ENCODE measurements at regions not wholly inside any gene's neighbourhood (a gene's known extent, or its start where the extent isn't known, plus 50 kb on each side); places are given as distances from the start of the nearest gene placed in this dataset.
A peak's percentile ranks its signal among the peaks of the same experiment; 100 is the strongest.
"Not testable (repeated sequence)": the region's sequence is repeated elsewhere in the genome, so short reads cannot be mapped to it uniquely, and the experiment has no call there.

DNA sequence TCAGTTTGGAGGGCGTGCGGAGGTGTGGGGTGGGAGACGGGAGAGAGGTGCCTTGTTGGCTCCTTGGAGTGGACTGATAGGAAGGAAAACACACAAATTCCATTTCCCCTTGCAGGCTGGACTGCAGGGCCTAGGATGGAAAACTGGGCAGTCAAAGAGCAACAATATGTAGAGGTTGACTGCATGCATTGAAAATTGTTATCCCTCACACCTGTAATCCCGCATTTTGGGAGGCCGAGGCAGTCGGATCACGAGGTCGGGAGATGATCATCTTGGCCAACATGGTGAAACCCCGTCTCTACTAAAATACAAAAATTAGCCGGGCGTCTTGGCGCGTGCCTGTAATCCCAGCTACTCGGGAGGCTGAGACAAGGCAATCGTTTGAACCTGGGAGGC is 128.2 kb downstream of the PPIAL4G start:
- no peak for DNase-seq

DNA sequence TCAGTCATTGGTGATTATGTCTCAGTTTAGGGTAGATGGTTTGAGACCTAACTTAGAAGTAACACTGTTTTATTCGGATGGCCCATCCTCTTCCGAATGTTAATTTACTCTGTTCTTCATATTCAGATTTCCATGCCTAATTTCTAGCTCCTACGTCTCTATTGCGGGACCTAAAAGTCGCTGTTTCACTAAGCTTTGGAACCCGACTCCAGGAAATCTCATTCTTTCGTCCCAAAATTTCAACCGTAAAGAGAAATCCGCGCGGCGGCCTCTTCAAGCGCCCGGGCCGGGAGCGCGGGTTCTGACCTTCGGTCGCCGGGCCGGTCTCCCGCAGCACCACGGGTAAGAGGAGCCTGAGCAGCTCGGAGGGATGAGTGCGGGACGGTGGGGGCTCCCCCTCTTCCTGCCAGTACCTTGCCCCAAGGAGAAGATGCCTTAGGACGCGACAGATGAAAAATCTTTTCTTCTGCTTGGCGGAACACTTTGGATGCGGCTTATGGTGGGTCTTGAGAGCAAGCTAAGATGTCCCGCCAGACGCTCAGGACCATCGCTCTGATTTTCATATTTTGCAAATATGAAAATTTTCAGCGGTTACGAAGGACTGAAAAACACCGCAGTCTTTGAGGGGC is 128.7 kb downstream of the PPIAL4G start:
- no peak for DNase-seq

DNA sequence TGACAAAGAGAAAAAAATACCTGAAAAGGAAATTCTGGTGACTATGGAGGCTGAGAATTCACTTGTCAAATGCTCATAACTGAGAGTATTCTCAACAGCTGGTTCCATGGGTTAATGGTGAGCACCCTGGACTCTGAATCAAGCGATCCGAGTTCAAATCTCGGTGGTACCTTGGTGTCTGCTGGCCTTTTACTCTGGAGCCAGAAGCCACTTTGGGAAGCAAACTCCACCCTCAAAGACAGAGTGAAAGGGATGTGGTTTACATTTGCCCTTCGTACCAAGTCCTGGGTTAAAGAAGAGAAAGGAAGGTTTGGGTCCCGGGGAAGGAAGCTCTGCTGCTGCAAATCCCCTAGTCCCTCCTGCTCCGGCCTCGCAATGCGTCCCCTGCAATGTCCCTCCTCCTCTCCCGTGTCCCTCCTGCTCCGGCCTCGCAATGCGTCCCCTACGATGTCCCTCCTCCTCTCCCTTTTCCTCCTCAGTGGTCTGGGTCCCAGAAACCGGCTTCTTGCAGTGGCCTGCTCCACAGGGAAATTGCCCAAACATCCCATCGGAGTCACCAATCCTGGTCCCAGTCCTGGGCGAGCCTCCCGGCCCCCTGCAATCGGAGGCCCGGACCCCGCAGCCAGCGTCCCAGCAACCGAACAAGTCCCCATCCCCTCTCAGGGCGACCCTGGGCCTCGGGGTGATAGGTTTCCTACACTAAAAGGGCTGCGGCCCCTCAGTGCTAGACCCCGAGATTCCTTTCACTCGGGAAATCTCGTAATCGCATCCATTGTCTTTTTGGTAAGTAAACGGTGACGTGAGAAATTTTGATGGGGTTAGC is 129.4 kb downstream of the PPIAL4G start:
- DNase-seq, result peak in 1 of 2 donors; percentile 22

DNA sequence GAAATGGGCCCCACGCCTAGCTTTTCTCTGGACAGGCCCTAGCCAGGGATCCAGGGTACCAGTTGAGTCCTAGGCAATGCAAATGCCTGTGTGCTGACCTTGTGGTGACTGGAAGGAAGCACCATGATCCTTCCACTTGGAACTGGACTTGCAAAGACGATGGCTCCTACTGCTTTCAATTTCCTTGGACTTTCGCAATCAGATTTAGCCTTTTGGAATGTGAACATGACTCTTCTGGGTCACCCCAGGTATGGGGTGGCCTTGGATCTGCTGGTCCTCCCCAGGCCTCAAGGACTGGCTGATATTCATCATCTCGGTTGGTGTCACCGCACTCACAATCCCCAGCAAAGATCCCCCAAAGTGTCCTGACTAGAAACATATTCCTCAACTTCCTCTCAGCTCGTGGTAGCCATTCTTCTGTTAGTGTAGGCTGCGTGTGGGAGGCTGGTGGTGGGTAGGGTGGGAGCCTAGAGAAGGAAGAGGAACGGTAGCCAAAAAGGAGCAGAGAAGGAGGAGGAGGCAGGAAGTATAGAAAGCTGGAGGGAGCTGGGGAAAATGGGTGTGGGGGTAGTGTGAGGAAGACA is 130.5 kb downstream of the PPIAL4G start:
- DNase-seq, result no peak

DNA sequence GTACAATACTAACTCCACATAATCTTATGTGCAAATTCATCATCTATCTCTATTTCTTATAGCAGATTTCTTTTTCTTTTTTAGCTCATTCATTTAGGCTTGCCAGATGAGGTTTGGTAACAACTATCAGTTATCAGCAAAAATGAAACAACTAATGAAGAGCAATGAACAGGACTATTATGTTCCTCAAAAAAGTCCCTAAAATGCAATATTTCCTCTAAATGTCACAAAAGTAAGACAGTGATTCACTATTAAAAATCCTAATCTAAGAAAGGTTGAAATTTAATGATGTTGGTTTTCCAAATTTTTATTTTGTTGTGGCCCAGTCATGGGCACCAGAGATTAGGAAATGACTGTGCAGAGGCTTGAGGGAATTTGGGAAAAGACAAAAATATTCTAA is 135.3 kb downstream of the PPIAL4G start:
- no peak for DNase-seq

DNA sequence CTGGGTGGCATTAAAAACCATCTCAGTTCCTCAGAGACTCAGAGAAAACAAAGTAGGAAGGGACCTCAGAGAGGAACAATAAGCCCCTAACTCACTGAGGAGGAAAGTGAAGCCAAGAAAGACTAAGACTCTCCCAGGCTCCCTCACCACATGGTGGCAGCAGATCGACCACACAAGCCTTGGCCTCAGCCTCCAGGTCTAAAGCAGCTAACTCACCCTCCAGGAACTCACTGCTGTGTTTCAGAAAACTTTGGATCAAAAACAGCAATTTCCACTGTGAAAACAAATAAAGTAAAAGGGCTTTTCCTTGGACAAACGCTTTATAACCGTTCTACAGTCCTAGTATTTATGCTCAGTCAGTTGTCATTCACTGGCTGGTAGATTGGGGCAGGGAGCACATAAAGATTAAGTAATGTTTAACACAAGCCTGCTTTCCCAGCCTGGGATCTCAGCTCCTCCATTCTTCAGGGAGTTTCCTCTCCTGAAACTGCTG is 137.4 kb downstream of the PPIAL4G start:
- DNase-seq, result peak; percentile 20 to 32

DNA sequence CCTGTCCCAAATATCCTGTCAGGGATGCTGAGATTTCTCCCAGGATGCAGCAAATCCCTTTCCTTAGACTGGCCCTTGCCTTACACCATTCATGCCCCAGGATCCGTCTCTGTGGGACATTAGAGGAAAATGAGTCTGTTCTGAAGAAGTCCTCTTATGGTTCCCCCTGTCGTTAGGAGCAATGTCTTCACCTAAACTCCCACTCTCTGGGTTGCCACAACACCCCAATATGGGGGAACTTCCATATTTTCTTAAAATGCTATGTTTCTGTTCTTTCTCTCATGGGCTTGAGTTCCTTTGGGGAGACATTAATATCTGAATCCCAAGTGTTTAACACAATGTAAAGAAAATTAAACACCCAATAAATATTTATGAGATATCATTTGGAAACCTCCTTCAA is 138.5 kb downstream of the PPIAL4G start:
- not testable (repeated sequence) for DNase-seq

DNA sequence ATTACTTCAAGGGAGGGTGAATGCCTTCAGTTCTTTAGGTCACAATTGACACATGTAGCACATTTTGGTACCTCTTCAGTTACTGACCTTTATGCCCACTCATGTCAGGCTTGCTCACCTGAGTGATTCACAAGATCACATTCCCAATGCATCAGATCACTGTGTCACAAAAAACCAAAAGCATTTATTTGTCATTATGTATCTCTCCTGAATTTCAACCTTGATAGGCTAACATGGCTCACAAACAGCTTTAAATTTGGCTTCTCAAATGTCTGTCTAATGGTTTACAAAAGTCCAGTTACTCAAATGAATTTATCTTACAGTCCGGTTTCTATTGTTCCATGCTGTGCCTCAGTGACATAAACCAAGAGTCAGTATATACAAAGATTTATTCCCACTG is 141.4 kb downstream of the PPIAL4G start:
- DNase-seq, result not testable (repeated sequence)

DNA sequence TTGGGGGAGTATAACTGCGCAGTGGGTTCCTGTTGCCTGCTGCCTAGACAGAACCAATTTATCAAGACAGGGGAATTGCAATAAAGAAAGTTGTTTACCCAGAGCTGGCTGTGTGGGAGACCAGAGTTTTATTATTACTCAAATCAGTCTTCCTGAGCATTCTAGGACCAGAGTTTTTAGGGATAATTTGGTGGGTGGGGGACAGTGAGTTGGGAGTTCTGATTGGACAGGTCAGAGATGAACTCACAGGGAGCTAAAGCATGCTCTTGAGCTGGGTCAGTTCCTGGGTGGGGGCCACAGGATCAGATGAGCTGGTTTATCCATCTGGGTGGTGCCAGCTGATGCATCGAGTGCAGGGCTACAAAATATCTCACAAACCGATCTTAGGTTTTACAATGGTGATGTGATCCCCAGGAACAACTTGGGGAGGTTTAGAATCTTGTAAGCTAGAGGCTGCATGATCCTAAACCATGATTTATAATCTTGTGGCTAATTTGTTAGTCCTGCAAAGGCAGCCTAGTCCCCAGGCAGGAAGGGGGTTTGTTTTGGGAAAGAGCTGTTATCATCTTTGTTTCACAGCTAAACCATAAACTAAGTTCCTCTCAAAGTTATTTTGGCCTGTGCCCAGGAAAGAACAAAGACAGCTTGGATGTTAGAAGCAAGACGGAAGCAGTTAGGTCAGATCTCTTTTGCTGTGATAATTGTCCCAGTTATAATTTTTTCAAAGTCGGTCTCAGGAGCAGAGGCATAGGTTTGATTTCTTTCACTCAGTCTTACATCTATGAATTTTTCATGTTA is 146.8 kb downstream of the PPIAL4G start:
- DNase-seq, result not testable (repeated sequence)

DNA sequence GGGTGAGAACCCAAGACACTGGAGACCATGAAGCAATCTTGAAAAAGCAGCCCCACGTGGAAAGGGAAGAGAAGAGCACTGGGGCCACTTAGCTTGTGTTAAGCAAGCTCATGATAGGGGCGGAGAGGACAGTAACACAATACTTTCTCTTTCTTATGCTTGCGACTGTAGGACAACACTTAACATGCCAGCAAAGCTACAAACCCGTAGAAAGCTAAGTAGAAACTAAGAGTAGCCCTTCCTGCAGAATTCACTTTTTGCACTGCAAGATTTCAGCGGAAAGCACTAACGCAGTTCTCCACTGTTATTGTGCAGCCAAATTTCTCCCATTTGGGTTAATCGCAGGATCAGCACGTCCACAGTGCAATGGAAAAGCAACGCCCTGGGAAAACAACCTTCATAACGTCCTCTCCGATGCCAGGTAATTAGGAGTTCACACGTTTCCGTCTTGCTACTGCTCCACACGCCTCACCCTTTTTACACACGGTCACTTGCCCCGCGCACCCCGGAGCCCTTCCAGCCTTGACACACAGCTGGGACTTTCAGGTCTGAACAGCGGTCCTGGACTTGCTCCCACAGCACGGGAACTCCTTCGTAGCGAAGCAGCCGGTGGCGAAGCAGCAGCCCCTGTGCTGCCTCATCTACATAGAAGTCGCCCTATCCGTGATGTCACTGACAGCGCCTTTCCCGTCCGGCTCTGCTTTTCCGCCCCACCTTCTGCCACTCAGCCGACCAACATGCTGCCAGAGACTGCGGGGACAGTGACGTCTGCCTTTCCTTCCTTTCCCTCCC is 148.6 kb downstream of the PPIAL4G start:
- peak; percentile 80 to 81 for DNase-seq

DNA sequence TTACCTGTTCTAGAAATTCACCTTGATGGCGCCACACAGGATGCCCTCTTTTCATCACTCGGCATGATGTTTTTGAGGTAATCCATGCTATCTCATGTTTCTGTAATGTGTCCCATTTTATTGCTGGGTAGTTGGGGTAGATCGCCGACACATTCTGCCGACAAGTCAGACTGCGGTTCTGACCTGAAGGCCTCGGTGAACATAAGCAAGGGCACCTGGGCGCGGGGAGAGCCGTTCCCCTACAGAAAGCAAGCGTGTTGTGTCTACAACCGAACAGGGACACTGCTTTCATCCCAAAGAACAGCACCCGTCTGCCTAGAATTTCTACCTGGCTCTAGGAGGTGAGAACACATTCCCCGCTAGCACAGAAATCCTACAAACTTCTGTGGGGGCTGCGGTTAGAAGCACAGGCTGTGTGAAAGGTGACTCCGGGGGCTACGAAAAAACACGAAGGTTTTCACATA is 149.2 kb downstream of the PPIAL4G start:
- peak in 1 of 2 donors; percentile 35 for DNase-seq

DNA sequence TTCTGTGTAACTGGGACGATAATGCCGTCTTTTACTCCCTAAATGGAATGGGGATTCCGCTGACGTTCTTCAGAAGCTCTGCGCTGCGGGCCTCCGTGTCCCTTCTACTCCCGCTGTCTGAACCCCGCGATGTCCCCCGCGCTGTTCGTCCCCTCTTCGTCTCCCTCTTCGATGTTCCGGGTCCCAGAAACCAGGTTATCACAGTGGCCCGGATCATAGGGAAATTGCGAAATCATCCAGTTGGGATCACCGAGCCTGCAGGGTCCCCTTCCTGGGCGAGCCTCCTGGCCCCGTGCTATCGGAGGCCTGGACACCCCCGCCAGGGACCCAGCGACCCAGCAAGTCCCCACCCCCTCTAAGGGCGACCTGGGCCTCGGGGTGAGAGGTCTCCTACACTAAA is 154.2 kb downstream of the PPIAL4G start:
- DNase-seq, result no peak

DNA sequence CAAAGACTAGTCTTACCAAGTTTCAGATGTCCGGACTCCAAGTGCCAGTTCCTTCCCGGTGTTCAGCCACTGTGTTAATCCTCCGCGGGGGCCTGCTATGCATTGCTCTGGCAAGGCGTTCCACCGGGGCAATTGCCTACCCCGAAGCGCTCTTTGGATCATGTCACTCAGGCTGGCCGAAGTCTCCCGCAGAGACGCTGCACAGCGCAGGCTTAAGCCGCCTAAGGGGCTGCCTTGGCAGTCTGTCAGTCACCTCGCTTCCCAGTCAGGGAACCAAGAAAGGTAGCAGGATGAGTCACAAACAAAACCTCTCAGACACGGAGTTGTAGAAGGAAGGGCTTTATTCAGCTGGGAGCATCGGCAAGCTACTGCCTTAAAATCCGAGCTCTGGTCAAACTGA is 158.1 kb downstream of the PPIAL4G start:
- DNase-seq, result not testable (repeated sequence)

DNA sequence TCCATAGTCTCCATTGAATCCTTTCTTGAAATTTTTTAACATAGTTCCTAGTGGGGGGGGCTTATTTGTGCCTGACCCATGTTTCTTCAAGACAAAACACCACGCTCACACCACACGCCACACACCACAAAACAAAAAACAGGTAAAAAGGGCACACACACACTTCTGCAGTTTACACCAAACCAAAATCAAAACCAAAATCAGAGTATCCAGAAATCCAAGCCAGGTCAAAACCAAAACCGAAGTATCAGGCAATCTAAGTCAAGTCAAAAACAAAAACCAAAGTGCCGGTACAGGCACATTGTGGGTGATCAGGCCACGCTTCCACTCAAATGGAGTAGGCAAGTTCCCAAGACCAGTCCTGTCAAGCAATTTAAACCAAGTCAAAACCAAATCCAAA is 158.6 kb downstream of the PPIAL4G start:
- not testable (repeated sequence) for DNase-seq

DNA sequence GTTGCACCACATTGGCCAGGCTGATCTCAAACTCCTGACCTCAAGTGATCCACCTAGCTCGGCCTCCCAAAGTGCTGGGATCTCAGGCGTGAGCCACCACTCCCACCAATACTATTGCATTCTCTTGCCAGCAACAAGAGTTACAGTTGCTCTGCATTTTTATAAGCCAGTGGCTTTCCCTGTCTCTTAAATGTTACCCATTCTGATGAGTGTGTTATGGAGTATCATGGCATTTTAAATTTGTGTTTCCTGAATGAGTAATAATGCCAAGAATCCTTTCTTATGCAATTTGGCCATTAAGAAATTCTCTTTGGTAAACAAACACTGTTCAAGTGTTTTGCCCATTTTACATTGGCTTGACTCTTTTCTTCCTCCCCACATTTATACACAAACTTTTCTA is 163.0 kb downstream of the PPIAL4G start:
- DNase-seq, result not testable (repeated sequence)

DNA sequence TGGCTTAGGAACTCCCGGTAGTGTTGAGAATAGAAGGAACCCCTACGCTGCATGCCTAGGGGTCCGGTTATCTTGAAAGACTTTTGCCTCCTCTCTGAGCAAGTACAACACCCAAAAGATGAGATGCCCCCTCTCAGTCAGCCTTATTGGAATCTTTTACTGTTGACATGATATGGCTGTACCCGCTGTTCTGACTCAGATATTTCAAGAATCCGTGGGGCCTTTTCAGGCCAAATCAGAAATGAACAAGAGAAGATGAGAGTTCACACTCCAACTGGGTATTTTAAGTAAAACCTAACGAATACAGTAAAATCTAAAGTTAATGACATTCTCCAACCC is 164.2 kb downstream of the PPIAL4G start:
- DNase-seq, result no peak

DNA sequence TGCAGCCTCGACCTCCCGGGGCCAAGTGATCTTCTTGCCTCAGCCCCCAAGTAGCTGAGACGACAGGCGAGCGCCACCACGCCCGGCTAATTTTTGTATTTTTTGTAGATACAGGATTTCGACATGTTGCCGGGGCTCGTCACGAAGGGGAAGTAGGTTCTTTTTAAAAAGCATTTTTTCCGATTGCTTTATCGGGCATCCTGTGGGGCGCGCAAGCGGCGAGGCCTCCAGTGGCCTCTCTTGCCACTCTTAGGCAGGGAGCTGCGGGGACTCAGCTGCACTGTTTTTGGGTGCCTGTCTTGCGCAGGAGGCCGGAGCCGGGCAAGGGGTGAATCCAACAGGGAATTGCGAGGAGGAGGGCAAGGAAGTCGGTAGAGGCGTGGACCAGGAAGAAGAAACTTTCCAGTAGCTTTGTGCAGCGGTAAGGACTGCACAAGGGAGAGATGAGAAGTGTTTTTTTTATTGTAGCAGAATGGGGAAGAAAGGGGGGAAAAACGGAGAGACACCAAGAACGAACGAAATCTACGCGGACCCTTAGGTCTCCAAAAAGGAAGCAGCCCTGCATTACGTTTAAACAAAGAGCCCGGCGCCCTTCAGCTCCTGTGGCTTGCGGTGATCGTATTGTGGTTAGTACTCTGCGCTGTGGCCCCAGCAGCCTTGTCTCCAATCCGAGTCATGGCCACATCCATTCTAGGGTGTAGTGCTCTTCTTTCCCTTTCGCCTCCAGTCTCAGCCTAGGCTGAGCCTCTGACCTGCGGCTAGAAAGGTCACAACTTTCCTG is 164.8 kb downstream of the PPIAL4G start:
- peak; percentile 57 to 71 for DNase-seq

DNA sequence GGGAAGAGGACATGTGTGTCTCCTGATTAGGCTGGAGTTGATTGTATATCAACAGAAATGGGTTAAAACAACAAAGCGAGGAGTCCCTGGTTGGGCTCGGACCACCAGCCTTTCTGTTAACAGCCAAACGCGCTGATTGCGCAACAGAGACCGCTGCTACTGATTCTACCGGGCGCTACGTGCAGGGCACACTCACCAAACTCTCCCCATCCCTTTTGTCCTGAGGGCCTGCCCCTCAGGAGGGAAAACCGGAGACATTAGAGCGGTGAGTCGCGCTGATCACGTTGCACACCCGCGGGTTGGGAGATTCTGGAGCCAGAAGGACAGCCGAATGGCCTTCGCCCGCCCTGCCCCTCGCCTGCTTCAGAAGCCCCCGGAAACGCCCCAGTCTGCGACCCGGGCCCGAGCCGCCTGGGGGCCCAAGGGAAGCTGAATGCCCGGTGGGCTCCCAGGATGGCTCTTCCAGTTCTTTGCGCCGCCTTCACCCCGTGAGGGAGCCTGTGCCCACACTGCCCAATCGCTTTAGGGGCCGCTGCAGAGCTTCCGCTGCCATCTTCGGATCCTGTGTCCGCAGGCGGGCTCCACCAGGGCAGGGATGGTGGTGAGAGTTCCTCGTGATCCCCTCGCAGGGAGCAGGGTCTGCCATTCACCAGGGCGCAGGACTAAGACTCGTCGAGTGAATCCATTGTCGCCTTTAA is 165.4 kb upstream of the NBPF11 start:
- no peak for DNase-seq

DNA sequence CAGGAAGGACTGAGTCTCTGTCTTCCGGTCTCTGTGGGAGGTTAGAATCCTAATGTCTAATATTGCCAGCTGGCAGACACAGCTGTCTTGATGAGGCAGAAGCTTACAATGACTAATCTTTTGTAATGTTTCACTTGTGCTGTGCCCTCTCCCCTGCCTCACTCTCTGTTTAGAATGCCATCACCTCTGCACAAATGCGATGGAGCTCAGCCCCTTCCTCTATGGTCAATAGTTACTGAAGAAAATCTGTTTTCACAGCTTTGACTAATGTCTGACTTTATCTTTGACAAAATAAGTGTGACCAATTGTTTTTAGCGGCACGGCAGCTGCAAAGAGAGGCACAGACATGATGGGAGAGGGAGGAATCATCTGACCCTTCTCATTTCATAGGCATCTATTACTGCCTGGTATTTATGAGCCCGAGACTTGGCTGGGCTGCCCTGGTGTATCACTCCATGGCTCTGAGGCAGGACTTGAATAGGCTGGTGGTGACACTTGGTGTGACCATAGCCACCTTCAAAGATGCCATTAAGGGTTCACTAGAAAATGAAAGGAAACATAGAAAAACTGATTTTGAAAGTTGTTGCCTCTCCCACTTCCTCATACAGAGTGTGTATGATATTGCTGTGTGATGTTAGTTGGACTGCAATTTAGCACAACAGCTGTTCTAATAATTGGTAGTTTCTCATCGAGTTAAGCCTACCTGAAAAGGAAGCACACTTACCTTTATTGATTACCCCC is 163.2 kb upstream of the NBPF11 start:
- no peak for DNase-seq

DNA sequence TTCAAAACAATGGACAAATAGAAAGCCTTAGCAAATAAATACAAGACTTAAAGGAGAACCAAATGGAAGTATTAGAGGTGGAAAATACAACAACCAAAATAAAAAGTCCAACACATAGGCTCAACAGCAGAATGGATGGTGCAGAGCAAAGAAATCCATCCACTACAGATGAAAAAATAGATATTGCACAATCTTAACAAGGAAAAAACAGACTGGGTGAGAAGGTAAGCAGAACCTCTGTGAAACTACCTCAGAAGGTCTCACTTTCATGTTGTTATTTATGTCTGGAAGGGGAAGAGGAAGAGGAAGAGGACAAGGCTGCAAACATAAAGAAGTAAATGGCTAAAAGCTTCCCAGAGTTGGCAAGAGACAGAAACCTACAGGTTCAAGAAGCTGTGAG is 158.7 kb upstream of the NBPF11 start:
- DNase-seq, result no peak

All from stimulated activated CD4-positive, alpha-beta T cell treated with anti-CD3 and anti-CD28 coated beads, Interleukin-2, amount 100 ng/mL, for 24 hours (primary cell).